H9 (cell line): ENCODE measurements at regions not wholly inside any gene's neighbourhood (a gene's known extent, or its start where the extent isn't known, plus 50 kb on each side); places are given as distances from the start of the nearest gene placed in this dataset.
A peak's percentile ranks its signal among the peaks of the same experiment; 100 is the strongest.

Experiments used
- DNase-seq: peaks from one replicate; pipeline ENCODE4 v3.0.0-alpha.2; 2017
- H2AFZ ChIP-seq: one replicate; pipeline ENCODE4 v1.6.1; 2013; ENCODE audit warnings: mild to moderate bottlenecking, low read length, control low read depth, moderate library complexity
- H2AK5ac ChIP-seq: 2 replicates; pipeline ENCODE4 v1.6.1; 2013; ENCODE audit warnings: low read length, control low read depth, mixed read lengths; ENCODE audit not compliant: insufficient read length
- H2BK120ac ChIP-seq: one replicate; pipeline ENCODE4 v1.6.1; 2013; ENCODE audit warnings: low read depth, mild to moderate bottlenecking, low read length, control low read depth, inconsistent platforms; ENCODE audit not compliant: poor library complexity, severe bottlenecking
- H2BK12ac ChIP-seq: 2 replicates; pipeline ENCODE4 v1.6.1; 2013; ENCODE audit warnings: low read length, control low read depth, mixed read lengths, low read depth; ENCODE audit not compliant: insufficient read length
- H2BK15ac ChIP-seq: 2 replicates; pipeline ENCODE4 v1.6.1; 2013; ENCODE audit warnings: low read depth, low read length, control low read depth
- H2BK20ac ChIP-seq: one replicate; pipeline ENCODE4 v1.6.1; 2013; ENCODE audit warnings: low read depth, mild to moderate bottlenecking, low read length, control low read depth, inconsistent platforms; ENCODE audit not compliant: poor library complexity, severe bottlenecking
- H2BK5ac ChIP-seq: 2 replicates; pipeline ENCODE4 v1.6.1; 2013; ENCODE audit warnings: low read length, control low read depth, mixed read lengths; ENCODE audit not compliant: insufficient read length
- H3K14ac ChIP-seq: 2 replicates; pipeline ENCODE4 v1.6.1; 2013; ENCODE audit warnings: low read length, control low read depth; ENCODE audit not compliant: insufficient read depth
- H3K18ac ChIP-seq: 2 replicates; pipeline ENCODE4 v1.6.1; 2013; ENCODE audit warnings: low read depth, mild to moderate bottlenecking, mixed read lengths, low read length, control low read depth; ENCODE audit not compliant: insufficient read length
- H3K23ac ChIP-seq: 2 replicates; pipeline ENCODE4 v1.6.1; 2013; ENCODE audit warnings: low read length, control low read depth, mixed read lengths, low read depth; ENCODE audit not compliant: insufficient read length
- H3K23me2 ChIP-seq: 2 replicates; pipeline ENCODE4 v1.6.1; 2013; ENCODE audit warnings: low read depth, mild to moderate bottlenecking, mixed read lengths, low read length, control low read depth; ENCODE audit not compliant: insufficient read length, poor library complexity, severe bottlenecking
- H3K27ac ChIP-seq: 2 replicates; pipeline ENCODE4 v1.5.1; 2013; ENCODE audit warnings: low read length, control low read depth, mixed read lengths, low read depth; ENCODE audit not compliant: insufficient read length
- H3K27me3 ChIP-seq: 2 replicates; pipeline ENCODE4 v1.6.1; 2013; ENCODE audit warnings: low read length, control low read depth, inconsistent platforms; ENCODE audit not compliant: insufficient read depth
- H3K4ac ChIP-seq: 2 replicates; pipeline ENCODE4 v1.6.1; 2013; ENCODE audit warnings: low read depth, mild to moderate bottlenecking, control low read depth, inconsistent platforms, low read length, moderate library complexity
- H3K4me1 ChIP-seq: 2 replicates; pipeline ENCODE4 v1.6.1; 2013; ENCODE audit warnings: low read length, control low read depth, inconsistent platforms; ENCODE audit not compliant: insufficient read depth
- H3K4me2 ChIP-seq: 2 replicates; pipeline ENCODE4 v1.6.1; 2013; ENCODE audit warnings: low read length, control low read depth, mixed read lengths; ENCODE audit not compliant: insufficient read length, insufficient read depth
- H3K56ac ChIP-seq: 2 replicates; pipeline ENCODE4 v1.6.1; 2013; ENCODE audit warnings: low read depth, mild to moderate bottlenecking, mixed read lengths, low read length, control low read depth; ENCODE audit not compliant: insufficient read length
- H3K79me1 ChIP-seq: 2 replicates; pipeline ENCODE4 v1.6.1; 2013; ENCODE audit warnings: low read depth, mild to moderate bottlenecking, moderate library complexity, low read length, control low read depth, inconsistent platforms; ENCODE audit not compliant: insufficient read depth, poor library complexity, severe bottlenecking
- H3K79me2 ChIP-seq: 2 replicates; pipeline ENCODE4 v1.6.1; 2013; ENCODE audit warnings: low read length, control low read depth, inconsistent platforms; ENCODE audit not compliant: insufficient read depth
- H3K9ac ChIP-seq: 2 replicates; pipeline ENCODE4 v1.6.1; 2013; ENCODE audit warnings: low read length, control low read depth, mixed read lengths; ENCODE audit not compliant: insufficient read length; ENCODE audit errors: extremely low read depth
- H3K9me3 ChIP-seq: one replicate; pipeline ENCODE4 v1.6.1; 2013; ENCODE audit warnings: low read depth, low read length, inconsistent platforms; ENCODE audit not compliant: control insufficient read depth
- H3T11ph ChIP-seq: one replicate; pipeline ENCODE4 v1.6.1; 2013; ENCODE audit warnings: mild to moderate bottlenecking, low read length, control low read depth, inconsistent platforms
- H4K20me1 ChIP-seq: one replicate; pipeline ENCODE4 v1.6.1; 2013; ENCODE audit not compliant: control insufficient read depth, insufficient read length, insufficient read depth
- H4K5ac ChIP-seq: 2 replicates; pipeline ENCODE4 v1.6.1; 2013; ENCODE audit warnings: low read depth, mild to moderate bottlenecking, mixed read lengths, low read length, control low read depth; ENCODE audit not compliant: insufficient read length
- H4K8ac ChIP-seq: replicated peaks from 2 replicates; pipeline ENCODE4 v1.6.1; 2013; ENCODE audit warnings: low read length, control low read depth, mixed read lengths, low read depth; ENCODE audit not compliant: insufficient read length
- H4K91ac ChIP-seq: 2 replicates; pipeline ENCODE4 v1.6.1; 2013; ENCODE audit warnings: low read depth, mild to moderate bottlenecking, moderate library complexity, mixed read lengths, low read length, control low read depth; ENCODE audit not compliant: insufficient read length
- H3K27ac Mint-ChIP-seq, 3 experiments: 2 replicates in 2 of 3; 3 replicates in 1 of 3; pipeline ENCODE4 v1.8.0; 2020 to 2021; ENCODE audit warnings: mixed read lengths in 3 of 3, mild to moderate bottlenecking in 1 of 3, moderate library complexity in 1 of 3
- H3K27me3 Mint-ChIP-seq: 2 replicates; pipeline ENCODE4 v1.8.0; 2021; ENCODE audit warnings: low read depth, mild to moderate bottlenecking, moderate library complexity, mixed read lengths
- H3K36me3 Mint-ChIP-seq, 3 experiments: 2 replicates in 2 of 3; 3 replicates in 1 of 3; pipeline ENCODE4 v1.8.0; 2020 to 2021; ENCODE audit warnings: low read depth in 3 of 3, mixed read lengths in 3 of 3; ENCODE audit not compliant: insufficient read depth in 1 of 3
- H3K4me1 Mint-ChIP-seq, 2 experiments: 2 replicates each; pipeline ENCODE4 v1.8.0; 2020; ENCODE audit warnings: mixed read lengths in 2 of 2
- H3K4me3 Mint-ChIP-seq, 2 experiments: 2 replicates in 1 of 2; 3 replicates in 1 of 2; pipeline ENCODE4 v1.8.0; 2020 to 2021; ENCODE audit warnings: mild to moderate bottlenecking in 2 of 2, mixed read lengths in 2 of 2, moderate library complexity in 1 of 2
- H3K9me3 Mint-ChIP-seq, 2 experiments: 2 replicates in 1 of 2; 3 replicates in 1 of 2; pipeline ENCODE4 v1.8.0; 2020; ENCODE audit warnings: mild to moderate bottlenecking in 2 of 2, mixed read lengths in 2 of 2, moderate library complexity in 1 of 2
- WGBS: extraction: QIAGEN DNeasy Blood & Tissue Kit; methylation state at CpG from one replicate; pipeline ENCODE4 v1.1.7; 2013; ENCODE audit warnings: missing lambda C conversion rate, low lambda C conversion rate, mixed read lengths; ENCODE audit not compliant: insufficient read length; ENCODE audit errors: extremely low coverage; 5-methylcytosine and 5-hydroxymethylcytosine counted together
- TF ChIP-seq, protein P1 (sequence below): fragments of 200-600 bp; sonication (generic); conservative IDR thresholded peaks from 3 replicates; pipeline ENCODE4 v1.8.0; 2021; ENCODE audit warnings: antibody characterized with exemption, mild to moderate bottlenecking

DNA sequence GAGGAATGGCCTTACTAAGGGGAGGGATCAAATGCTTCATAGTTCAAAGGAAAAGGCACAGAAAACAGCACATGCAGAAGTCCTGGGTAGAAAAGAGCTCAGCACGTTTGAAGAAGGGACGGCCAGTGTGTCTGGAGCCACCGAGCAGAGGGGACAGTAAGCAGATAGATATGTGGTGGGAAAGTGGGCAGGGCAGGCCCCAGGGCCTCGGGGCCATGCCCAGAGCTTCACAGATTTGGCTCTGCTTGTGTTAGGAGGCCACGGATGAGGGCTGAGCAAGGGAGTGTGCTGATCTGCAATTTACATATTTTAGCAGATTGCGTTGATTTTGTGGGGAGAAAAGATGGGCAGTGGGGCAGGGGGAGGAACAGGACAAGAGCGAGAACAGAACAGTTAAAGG is 343.1 kb downstream of the LPIN1 start:
- no peak overlapping the region for H2BK20ac ChIP-seq
- no peak overlapping the region for H3K4me2 ChIP-seq
- no peak overlapping the region for H2BK120ac ChIP-seq
- no peaks in the 10 kb centered on the region for H4K20me1 ChIP-seq
- H3K79me2 ChIP-seq: no peaks in the 10 kb centered on the region
- no peaks in the 10 kb centered on the region for H3K9me3 ChIP-seq
- H3K27me3 Mint-ChIP-seq: no peaks in the 10 kb centered on the region
- no peak overlapping the region for H2BK5ac ChIP-seq
- no peak overlapping the region for H2AK5ac ChIP-seq
- no peak overlapping the region for H3K27ac ChIP-seq
- H3K9me3 Mint-ChIP-seq: peaks cover 0 to 4% of the 10 kb centered on the region in 2 experiments; a peak in 1 of 5 replicates
- H2AFZ ChIP-seq: no peak overlapping the region
- no peak overlapping the region for H3K4ac ChIP-seq
- H4K8ac ChIP-seq: no peak overlapping the region
- no peak overlapping the region for H3K4me3 Mint-ChIP-seq
- peaks cover 14 to 22% of the 10 kb centered on the region in 2 experiments for H3K4me1 Mint-ChIP-seq
- no peak overlapping the region for H4K91ac ChIP-seq
- H3K23me2 ChIP-seq: no peaks in the 10 kb centered on the region
- no CpG with 5 or more reads among the region's 7 CpGs for WGBS
- H3K9ac ChIP-seq: no peak overlapping the region
- no peak overlapping the region for H2BK12ac ChIP-seq
- TF ChIP-seq, protein P1, sequence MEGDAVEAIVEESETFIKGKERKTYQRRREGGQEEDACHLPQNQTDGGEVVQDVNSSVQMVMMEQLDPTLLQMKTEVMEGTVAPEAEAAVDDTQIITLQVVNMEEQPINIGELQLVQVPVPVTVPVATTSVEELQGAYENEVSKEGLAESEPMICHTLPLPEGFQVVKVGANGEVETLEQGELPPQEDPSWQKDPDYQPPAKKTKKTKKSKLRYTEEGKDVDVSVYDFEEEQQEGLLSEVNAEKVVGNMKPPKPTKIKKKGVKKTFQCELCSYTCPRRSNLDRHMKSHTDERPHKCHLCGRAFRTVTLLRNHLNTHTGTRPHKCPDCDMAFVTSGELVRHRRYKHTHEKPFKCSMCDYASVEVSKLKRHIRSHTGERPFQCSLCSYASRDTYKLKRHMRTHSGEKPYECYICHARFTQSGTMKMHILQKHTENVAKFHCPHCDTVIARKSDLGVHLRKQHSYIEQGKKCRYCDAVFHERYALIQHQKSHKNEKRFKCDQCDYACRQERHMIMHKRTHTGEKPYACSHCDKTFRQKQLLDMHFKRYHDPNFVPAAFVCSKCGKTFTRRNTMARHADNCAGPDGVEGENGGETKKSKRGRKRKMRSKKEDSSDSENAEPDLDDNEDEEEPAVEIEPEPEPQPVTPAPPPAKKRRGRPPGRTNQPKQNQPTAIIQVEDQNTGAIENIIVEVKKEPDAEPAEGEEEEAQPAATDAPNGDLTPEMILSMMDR: no peak
- H2BK15ac ChIP-seq: no peak overlapping the region
- no peaks in the 10 kb centered on the region for H3K27me3 ChIP-seq
- no peak overlapping the region for H4K5ac ChIP-seq
- H3K14ac ChIP-seq: no peak overlapping the region
- H3K79me1 ChIP-seq: no peaks in the 10 kb centered on the region
- peak overlapping the region in 1 of 3 experiments; percentile 10; a peak in 2 of 7 replicates for H3K27ac Mint-ChIP-seq
- peaks cover 0 to 7% (median 4%) of the 10 kb centered on the region in 3 experiments; a peak in 5 of 7 replicates for H3K36me3 Mint-ChIP-seq
- H3K18ac ChIP-seq: no peak overlapping the region
- no peak overlapping the region for H3T11ph ChIP-seq
- no peak overlapping the region for H3K23ac ChIP-seq
- DNase-seq: no peak
- peaks cover 2% of the 10 kb centered on the region for H3K4me1 ChIP-seq
- no peak overlapping the region for H3K56ac ChIP-seq
